ENCODE measurements at regions not wholly inside any gene's neighbourhood (a gene's known extent, or its start where the extent isn't known, plus 50 kb on each side); places are given as distances from the start of the nearest gene placed in this dataset.

GRCh38 chr6:158255989-158256601 is 56.2 kb upstream of the TULP4 start:
- Histone ChIP-seq H3K9ac (ENCODE audit: insufficient read depth in 1 of 2, low read depth in 2 of 2, low read length in 2 of 2) (no peak overlapping the region), H2AFZ (ENCODE audit: low read depth, low read length) (no peak overlapping the region), H3K79me2 (ENCODE audit: control insufficient read depth, insufficient read depth, low read length) (peaks cover 20% of the 10 kb centered on the region; the same call in 1 of the 3 replicates), H3K9me3 (replicated peaks; ENCODE audit: control insufficient read depth, insufficient read depth, low read depth, low read length) (no peaks in the 10 kb centered on the region), H3K27ac (ENCODE audit: extremely low read depth, low read depth, low read length) (no peak overlapping the region), H3K4me3 (no peak overlapping the region), H3K36me3 (ENCODE audit: control insufficient read depth, insufficient read depth, low read length) (no peaks in the 10 kb centered on the region; the same call in 2 of the 3 replicates), H3K4me1 (replicated peaks in 1 of 2; ENCODE audit: control insufficient read depth in 2 of 2, insufficient read depth in 2 of 2, low read length in 2 of 2) (peaks cover 0 to 12% of the 10 kb centered on the region in 2 experiments; a peak in 3 of 5 replicates), H3K4me2 (ENCODE audit: insufficient read depth, low read length) (no peak overlapping the region; the same call in 1 of the 2 replicates), H3K27me3 (ENCODE audit: control insufficient read depth in 2 of 2, insufficient read depth in 2 of 2, low read length in 2 of 2) (no peaks in the 10 kb centered on the region), H3K9me1 (ENCODE audit: control insufficient read depth, insufficient read depth, low read length) (no peaks in the 10 kb centered on the region), H4K20me1 (replicated peaks; ENCODE audit: control insufficient read depth, insufficient read depth, low read length) (no peaks in the 10 kb centered on the region)
- no peak for DNase-seq (ENCODE audit: extremely low read depth in 1 of 4, low spot score in 3 of 4)
- no peak for TF ChIP-seq ZNF311 (CRISPR knock-in tag; IDR thresholded peaks at IDR 0.05)
- no peak for TF ChIP-seq ILK (tag; IDR thresholded peaks at IDR 0.05; ENCODE audit: borderline replicate concordance, low read depth)
- TF ChIP-seq ETV6 (IDR thresholded peaks at IDR 0.05; ENCODE audit: borderline replicate concordance in 1 of 2, low read depth in 2 of 2, low read length in 1 of 2) = no peak
- TF ChIP-seq ETV6 (CRISPR knock-in tag; IDR thresholded peaks at IDR 0.05; ENCODE audit: borderline replicate concordance) = no peak
- TF ChIP-seq FOXP1 (CRISPR knock-in tag; IDR thresholded peaks at IDR 0.05) = no peak
- TF ChIP-seq ZNF76 (CRISPR knock-in tag; IDR thresholded peaks at IDR 0.05; ENCODE audit: borderline replicate concordance) = no peak
- no peak for TF ChIP-seq SMARCB1 (IDR thresholded peaks at IDR 0.05; ENCODE audit: insufficient read length, low read depth)
- no peak for TF ChIP-seq MXD1 (CRISPR knock-in tag; IDR thresholded peaks at IDR 0.05; ENCODE audit: borderline replicate concordance, poor library complexity, severe bottlenecking)
- no peak for TF ChIP-seq GTF2E2 (tag; IDR thresholded peaks at IDR 0.05)
- no peak for TF ChIP-seq MCM7 (IDR thresholded peaks at IDR 0.05)
- TF ChIP-seq MEIS2 (IDR thresholded peaks at IDR 0.05; ENCODE audit: partially characterized antibody) = no peak
- no peak for TF ChIP-seq ZNF57 (CRISPR knock-in tag; IDR thresholded peaks at IDR 0.05)
- no peak for TF ChIP-seq ZNF398 (CRISPR knock-in tag; IDR thresholded peaks at IDR 0.05)
- TF ChIP-seq EP400 (IDR thresholded peaks at IDR 0.05) = no peak
- TF ChIP-seq GTF2B (IDR thresholded peaks at IDR 0.05; ENCODE audit: extremely low read depth, insufficient read length) = no peak
- no peak for TF ChIP-seq SMAD1 (IDR thresholded peaks at IDR 0.05; ENCODE audit: low read depth, low read length, partially characterized antibody)
- POLR2A ChIA-PET = interaction anchor here (0.7 kb wide), 1 partner anchor 8 kb away, joined by 3 read pairs; no protein-coding TSS in a partner anchor
- intact Hi-C loops (cut with micrococcal nuclease) = no loop called here
- in situ Hi-C loops (cut with MboI) = no loop called here
- no peak for FAIRE-seq
- no peak for ATAC-seq
- WGBS (ENCODE audit: insufficient coverage, low coverage, missing lambda C conversion rate) = 82% methylated on average over 5 of the region's 5 CpGs
- CTCF ChIA-PET (ENCODE audit: low intra/inter-chr PET ratio) = no interaction called here
- BruUV-seq (replicated peaks) = no TSS peak
